OCI-LY7 (cell line): ENCODE measurements at regions not wholly inside any gene's neighbourhood (a gene's known extent, or its start where the extent isn't known, plus 50 kb on each side); places are given as distances from the start of the nearest gene placed in this dataset.

Experiments
- BruUV-seq: library from RNA; stranded (reverse); fragments of 400-500 nt; replicated peaks from 2 replicates; lab custom pipeline; 2021; lab: Mats Ljungman, UMichigan
- CTCF ChIA-PET: fragments of 300-600 bp; sonication (Branson Sonifier 250); formaldehyde crosslinking; loops from one replicate; lab custom pipeline; 2022; ENCODE audit warnings: antibody characterized with exemption; ENCODE audit not compliant: unreplicated experiment; lab: Charles Lee
- POLR2A ChIA-PET: fragments of 300-600 bp; sonication (Branson Sonifier 250); formaldehyde crosslinking; loops from one replicate; lab custom pipeline; 2022; ENCODE audit warnings: antibody characterized with exemption; lab: Charles Lee
- DNase-seq: peaks from one replicate; pipeline ENCODE4 v3.0.0-alpha.2; 2015; ENCODE audit warnings: low spot score
- H2AFZ ChIP-seq: fragments of 200-600 bp; sonication (generic), shearing (Covaris generic); 2 replicates; pipeline ENCODE4 v1.6.1; 2014; ENCODE audit warnings: mild to moderate bottlenecking, antibody characterized with exemption, low read length, moderate library complexity
- H3K27ac ChIP-seq: fragments of 200-600 bp; sonication (generic); 2 replicates; pipeline ENCODE4 v1.5.1; 2014; ENCODE audit warnings: mixed run types, low read depth, mild to moderate bottlenecking, moderate library complexity, low read length, inconsistent platforms; ENCODE audit not compliant: poor library complexity, severe bottlenecking
- H3K36me3 ChIP-seq: fragments of 200-600 bp; sonication (generic); 2 replicates; pipeline ENCODE4 v1.6.1; 2014; ENCODE audit warnings: mild to moderate bottlenecking, antibody characterized with exemption, low read length, moderate library complexity, mixed read lengths; ENCODE audit not compliant: insufficient read depth
- H3K4me1 ChIP-seq: fragments of 200-600 bp; sonication (generic); 2 replicates; pipeline ENCODE4 v1.5.1; 2014; ENCODE audit warnings: mild to moderate bottlenecking, low read length; ENCODE audit not compliant: insufficient read depth, poor library complexity, severe bottlenecking
- H3K4me2 ChIP-seq: fragments of 200-600 bp; sonication (generic); 2 replicates; pipeline ENCODE4 v1.6.1; 2014; ENCODE audit warnings: mild to moderate bottlenecking, low read length
- H3K4me3 ChIP-seq: fragments of 200-600 bp; sonication (generic); 2 replicates; pipeline ENCODE4 v1.5.1; 2014; ENCODE audit warnings: mild to moderate bottlenecking, low read depth, low read length; ENCODE audit not compliant: poor library complexity, severe bottlenecking
- H3K79me2 ChIP-seq: fragments of 200-600 bp; sonication (generic); 2 replicates; pipeline ENCODE4 v1.6.1; 2016; ENCODE audit warnings: low read depth, mild to moderate bottlenecking, low read length, moderate library complexity, mixed read lengths; ENCODE audit not compliant: insufficient read depth
- H3K9me2 ChIP-seq: fragments of 200-600 bp; sonication (generic); 2 replicates; pipeline ENCODE4 v1.6.1; 2016; ENCODE audit warnings: mild to moderate bottlenecking, low read length, mixed read lengths; ENCODE audit not compliant: insufficient read depth
- H3K9me3 ChIP-seq: fragments of 200-600 bp; sonication (generic); 2 replicates; pipeline ENCODE4 v1.6.1; 2014; ENCODE audit warnings: mild to moderate bottlenecking, mixed run types, low read length, mixed read lengths
- H4K20me1 ChIP-seq: fragments of 200-600 bp; sonication (generic); 2 replicates; pipeline ENCODE4 v1.6.1; 2014; ENCODE audit warnings: mild to moderate bottlenecking, antibody characterized with exemption, low read length, moderate library complexity, mixed read lengths; ENCODE audit not compliant: insufficient read depth
- CTCF ChIP-seq: fragments of 200-600 bp; sonication (generic); conservative IDR thresholded peaks from 2 replicates; pipeline ENCODE4 v1.5.1; 2014; ENCODE audit warnings: mild to moderate bottlenecking, antibody characterized with exemption, low read length, moderate library complexity, mixed read lengths
- EZH2phosphoT487 ChIP-seq: fragments of 200-600 bp; sonication (generic); IDR thresholded peaks from 2 replicates; pipeline ENCODE4 v1.6.1; 2018; ENCODE audit warnings: low read depth, borderline replicate concordance, mild to moderate bottlenecking, mixed run types, antibody characterized with exemption, low read length, moderate library complexity, mixed read lengths
- intact Hi-C: fragments of 100-400 bp; cut with micrococcal nuclease; formaldehyde crosslinking; loops from one replicate; pipeline ENCODE4 v1.10.0; 2022; ENCODE audit not compliant: unreplicated experiment

GRCh38 chr5:35464757-35465156 lies 152.9 kb upstream of the SPEF2 start:
- H3K4me1 ChIP-seq: no peaks in the 10 kb centered on the region
- intact Hi-C loops: no loop called here
- no peaks in the 10 kb centered on the region for H3K79me2 ChIP-seq
- no peak for TF ChIP-seq CTCF
- no peak for TF ChIP-seq EZH2phosphoT487
- H4K20me1 ChIP-seq: no peaks in the 10 kb centered on the region
- H3K27ac ChIP-seq: no peak overlapping the region
- H3K4me3 ChIP-seq: no peak overlapping the region
- BruUV-seq: no TSS peak
- no peaks in the 10 kb centered on the region for H3K9me2 ChIP-seq
- no peak overlapping the region for H2AFZ ChIP-seq
- no peak for DNase-seq
- ChIA-PET CTCF (no interaction called here), POLR2A (interaction anchor here (0.7 to 2.1 kb wide), 2 partner anchors 13 to 87 kb away, joined by 3 to 4 read pairs; no protein-coding TSS in a partner anchor)
- no peak overlapping the region for H3K4me2 ChIP-seq
- no peaks in the 10 kb centered on the region for H3K36me3 ChIP-seq
- no peaks in the 10 kb centered on the region for H3K9me3 ChIP-seq

DNA sequence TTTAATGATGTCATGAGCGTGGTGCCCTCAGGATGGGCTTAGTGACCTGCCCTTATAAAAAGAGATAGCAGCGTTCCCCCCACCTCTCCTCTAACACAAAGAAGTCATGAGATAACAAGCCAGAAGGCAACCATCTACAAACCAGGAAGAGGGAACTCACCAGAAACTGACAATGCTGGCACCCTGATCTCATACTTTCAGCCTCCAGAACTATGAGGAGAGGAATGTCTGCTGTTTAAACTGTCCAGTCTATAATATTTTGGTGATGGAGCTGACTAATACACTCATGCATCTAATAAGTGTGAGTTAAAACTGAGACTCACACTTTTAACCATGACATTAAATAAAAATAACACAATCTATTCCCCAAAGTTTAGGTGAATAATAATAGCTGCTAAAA lies 156.1 kb upstream of the SPEF2 start:
- intact Hi-C loops: no loop called here
- no peaks in the 10 kb centered on the region for H3K9me2 ChIP-seq
- no peak overlapping the region for H3K4me3 ChIP-seq
- H3K79me2 ChIP-seq: no peaks in the 10 kb centered on the region
- no peak overlapping the region for H2AFZ ChIP-seq
- ChIA-PET CTCF (no interaction called here), POLR2A (no interaction called here)
- H3K4me2 ChIP-seq: no peak overlapping the region
- DNase-seq: no peak
- TF ChIP-seq EZH2phosphoT487 (no peak), CTCF (no peak)
- H3K4me1 ChIP-seq: no peaks in the 10 kb centered on the region
- BruUV-seq: no TSS peak
- no peaks in the 10 kb centered on the region for H4K20me1 ChIP-seq
- H3K27ac ChIP-seq: no peak overlapping the region
- no peaks in the 10 kb centered on the region for H3K36me3 ChIP-seq
- no peaks in the 10 kb centered on the region for H3K9me3 ChIP-seq

DNA sequence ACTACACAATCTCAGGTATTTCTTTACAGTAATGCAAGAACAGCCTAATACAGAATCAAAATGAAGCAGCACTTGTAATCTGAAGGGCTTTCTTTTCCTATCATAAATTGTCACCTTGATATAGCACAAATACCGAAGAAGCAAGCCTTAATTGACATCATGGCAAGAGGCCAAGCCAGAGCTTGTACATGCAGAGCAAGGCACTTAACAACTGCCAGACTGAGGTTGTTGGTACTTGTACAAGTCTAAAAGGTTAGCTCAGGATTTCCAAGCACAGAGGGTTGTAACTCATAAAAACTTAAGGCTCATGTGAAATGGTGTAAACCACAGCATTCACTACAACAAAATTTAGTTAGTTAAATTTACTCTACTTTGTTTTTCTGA lies 158.8 kb upstream of the SPEF2 start:
- H3K4me2 ChIP-seq: no peak overlapping the region

More for the DNA sequence above, 158.8 kb upstream of the SPEF2 start:
- H3K4me3 ChIP-seq: no peak overlapping the region
- POLR2A ChIA-PET: no interaction called here
- BruUV-seq: no TSS peak
- H3K79me2 ChIP-seq: no peaks in the 10 kb centered on the region
- H2AFZ ChIP-seq: no peak overlapping the region
- no peaks in the 10 kb centered on the region for H4K20me1 ChIP-seq
- H3K4me1 ChIP-seq: no peaks in the 10 kb centered on the region
- intact Hi-C loops: no loop called here
- H3K36me3 ChIP-seq: no peaks in the 10 kb centered on the region
- no peak for TF ChIP-seq CTCF
- DNase-seq: no peak
- no peaks in the 10 kb centered on the region for H3K9me3 ChIP-seq
- H3K9me2 ChIP-seq: no peaks in the 10 kb centered on the region
- CTCF ChIA-PET: interaction anchor here (0.5 kb wide), 1 partner anchor 29 kb away, joined by 5 read pairs; no protein-coding TSS in a partner anchor
- no peak overlapping the region for H3K27ac ChIP-seq
